Fibroblast of lung (primary cell): ENCODE measurements at regions not wholly inside any gene's neighbourhood (a gene's known extent, or its start where the extent isn't known, plus 50 kb on each side); places are given as distances from the start of the nearest gene placed in this dataset.

Experiments used
- EZH2 ChIP-seq: IDR thresholded peaks from 2 replicates; pipeline ENCODE4 v1.5.1; 2012; ENCODE audit warnings: low read length, control low read depth, mild to moderate bottlenecking; ENCODE audit errors: missing control alignments
- TF ChIP-seq, protein P1 (sequence below), 2 donors: IDR thresholded peaks in 1 of 2; conservative IDR thresholded peaks in 1 of 2; 1 replicate in 1 of 2; 2 replicates in 1 of 2; pipeline ENCODE4 v1.5.1; 2011 to 2012; ENCODE audit warnings: low read length in 2 of 2, control low read depth in 1 of 2, inconsistent platforms in 1 of 2, low read depth in 1 of 2, mild to moderate bottlenecking in 1 of 2

DNA sequence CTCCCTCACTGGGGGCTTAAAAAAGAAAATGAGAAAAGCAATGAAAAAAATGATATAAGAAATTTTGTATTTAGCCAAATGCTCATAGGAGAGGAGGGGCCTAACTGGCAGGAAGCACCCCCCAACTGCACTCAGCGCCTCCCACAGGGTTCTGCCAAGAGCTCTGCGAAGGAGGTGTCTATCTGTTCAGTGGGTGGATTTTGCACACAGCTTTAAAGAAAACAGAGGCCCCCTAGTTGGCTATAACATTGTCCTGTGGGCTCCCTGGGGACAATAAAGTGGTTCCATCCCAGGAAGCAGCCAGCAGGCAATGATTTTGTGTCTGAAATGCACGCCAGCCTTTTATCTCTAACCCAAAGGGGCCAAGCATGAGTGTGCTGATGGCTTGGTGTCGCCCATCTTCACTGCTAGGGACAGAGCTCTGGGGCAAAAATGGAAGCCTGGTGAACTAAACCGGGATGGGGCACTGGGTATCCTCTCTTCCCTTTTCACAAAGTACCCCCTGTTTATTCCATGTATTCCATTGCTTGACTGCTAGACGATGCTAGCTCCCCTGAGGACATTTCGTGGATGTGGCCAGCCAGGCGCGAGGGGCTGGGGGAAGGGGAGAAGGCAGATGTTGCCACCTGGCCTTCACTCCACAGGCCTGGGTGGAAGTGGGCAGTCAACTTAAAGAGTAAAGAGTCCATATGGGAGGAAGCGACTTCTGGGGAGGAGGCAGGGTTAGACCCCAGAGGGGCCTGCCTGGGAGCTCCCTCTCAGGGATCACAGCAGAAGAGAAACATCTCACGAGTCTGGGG lies 205.7 kb downstream of the CYP26B1 start:
- TF ChIP-seq, protein P1, sequence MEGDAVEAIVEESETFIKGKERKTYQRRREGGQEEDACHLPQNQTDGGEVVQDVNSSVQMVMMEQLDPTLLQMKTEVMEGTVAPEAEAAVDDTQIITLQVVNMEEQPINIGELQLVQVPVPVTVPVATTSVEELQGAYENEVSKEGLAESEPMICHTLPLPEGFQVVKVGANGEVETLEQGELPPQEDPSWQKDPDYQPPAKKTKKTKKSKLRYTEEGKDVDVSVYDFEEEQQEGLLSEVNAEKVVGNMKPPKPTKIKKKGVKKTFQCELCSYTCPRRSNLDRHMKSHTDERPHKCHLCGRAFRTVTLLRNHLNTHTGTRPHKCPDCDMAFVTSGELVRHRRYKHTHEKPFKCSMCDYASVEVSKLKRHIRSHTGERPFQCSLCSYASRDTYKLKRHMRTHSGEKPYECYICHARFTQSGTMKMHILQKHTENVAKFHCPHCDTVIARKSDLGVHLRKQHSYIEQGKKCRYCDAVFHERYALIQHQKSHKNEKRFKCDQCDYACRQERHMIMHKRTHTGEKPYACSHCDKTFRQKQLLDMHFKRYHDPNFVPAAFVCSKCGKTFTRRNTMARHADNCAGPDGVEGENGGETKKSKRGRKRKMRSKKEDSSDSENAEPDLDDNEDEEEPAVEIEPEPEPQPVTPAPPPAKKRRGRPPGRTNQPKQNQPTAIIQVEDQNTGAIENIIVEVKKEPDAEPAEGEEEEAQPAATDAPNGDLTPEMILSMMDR (conservative IDR thresholded peaks at IDR 0.05 in 1 of 2, IDR thresholded peaks at IDR 0.05 in 1 of 2; ENCODE audit: low read depth in 1 of 2, low read length in 2 of 2): no peak
- TF ChIP-seq EZH2: no peak
